Mucosa of descending colon (tissue), 3 donors: ENCODE measurements at regions not wholly inside any gene's neighbourhood (a gene's known extent, or its start where the extent isn't known, plus 50 kb on each side); places are given as distances from the start of the nearest gene placed in this dataset.

Experiments used
- ATAC-seq: fragments of 200-7000 bp; cut with Tn5 transposase; one replicate; pipeline ENCODE4 v1.9.1; 2020; ENCODE audit warnings: mild to moderate bottlenecking, moderate library complexity
- DNase-seq, 3 donors: peaks; one replicate each; pipeline ENCODE4 v3.0.0-alpha.2; 2020
- H3K36me3 ChIP-seq: fragments of 200-600 bp; one replicate; pipeline ENCODE4 v1.8.0; 2021; ENCODE audit warnings: low read depth, mild to moderate bottlenecking
- H3K4me1 ChIP-seq: fragments of 200-600 bp; one replicate; pipeline ENCODE4 v1.8.0; 2021; ENCODE audit warnings: low read depth, mild to moderate bottlenecking
- H3K4me3 ChIP-seq: fragments of 200-600 bp; one replicate; pipeline ENCODE4 v1.8.0; 2021; ENCODE audit warnings: mild to moderate bottlenecking
- H3K9me3 ChIP-seq: fragments of 200-600 bp; one replicate; pipeline ENCODE4 v1.8.0; 2021; ENCODE audit warnings: mild to moderate bottlenecking
- intact Hi-C, 2 donors: fragments of 100-400 bp; cut with DNase I in 1 of 2; cut with micrococcal nuclease in 1 of 2; formaldehyde crosslinking; loops; one replicate each; pipeline versions ENCODE4 v1.11.0 to v1.11.1; 2022; cut with DNase I, micrococcal nuclease
- TF ChIP-seq, protein P1 (sequence below): fragments of 200-600 bp; IDR thresholded peaks from one replicate; pipeline ENCODE4 v1.8.0; 2022; ENCODE audit warnings: antibody characterized with exemption, mild to moderate bottlenecking
- donor health status: DM: no; HTN: no; CAD: no; lungs with moderate emphysema.
- donor health status: DM: no; HTN: no; CAD: no.
- donor health status: DM: no; HTN: yes; CAD: no.

- ATAC-seq: no peak
- no peak for DNase-seq
Observed at GRCh38 chr6:4348462-4349112, 213.2 kb upstream of the ECI2 start.

GRCh38 chr6:4347877-4348276 lies 212.5 kb upstream of the ECI2 start:
- Histone ChIP-seq H3K36me3 (no peaks in the 10 kb centered on the region), H3K4me3 (no peak overlapping the region), H3K9me3 (no peaks in the 10 kb centered on the region), H3K4me1 (no peaks in the 10 kb centered on the region)
- DNase-seq (no peak), ATAC-seq (no peak)
- intact Hi-C loops: no loop called here
- TF ChIP-seq, protein P1, sequence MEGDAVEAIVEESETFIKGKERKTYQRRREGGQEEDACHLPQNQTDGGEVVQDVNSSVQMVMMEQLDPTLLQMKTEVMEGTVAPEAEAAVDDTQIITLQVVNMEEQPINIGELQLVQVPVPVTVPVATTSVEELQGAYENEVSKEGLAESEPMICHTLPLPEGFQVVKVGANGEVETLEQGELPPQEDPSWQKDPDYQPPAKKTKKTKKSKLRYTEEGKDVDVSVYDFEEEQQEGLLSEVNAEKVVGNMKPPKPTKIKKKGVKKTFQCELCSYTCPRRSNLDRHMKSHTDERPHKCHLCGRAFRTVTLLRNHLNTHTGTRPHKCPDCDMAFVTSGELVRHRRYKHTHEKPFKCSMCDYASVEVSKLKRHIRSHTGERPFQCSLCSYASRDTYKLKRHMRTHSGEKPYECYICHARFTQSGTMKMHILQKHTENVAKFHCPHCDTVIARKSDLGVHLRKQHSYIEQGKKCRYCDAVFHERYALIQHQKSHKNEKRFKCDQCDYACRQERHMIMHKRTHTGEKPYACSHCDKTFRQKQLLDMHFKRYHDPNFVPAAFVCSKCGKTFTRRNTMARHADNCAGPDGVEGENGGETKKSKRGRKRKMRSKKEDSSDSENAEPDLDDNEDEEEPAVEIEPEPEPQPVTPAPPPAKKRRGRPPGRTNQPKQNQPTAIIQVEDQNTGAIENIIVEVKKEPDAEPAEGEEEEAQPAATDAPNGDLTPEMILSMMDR: no peak

More at GRCh38 chr6:4348462-4349112, 213.2 kb upstream of the ECI2 start:
- Histone ChIP-seq H3K9me3 (no peaks in the 10 kb centered on the region), H3K4me3 (no peak overlapping the region), H3K4me1 (no peaks in the 10 kb centered on the region), H3K36me3 (no peaks in the 10 kb centered on the region)
- intact Hi-C loops: no loop called here
- TF ChIP-seq, protein P1: no peak

DNA sequence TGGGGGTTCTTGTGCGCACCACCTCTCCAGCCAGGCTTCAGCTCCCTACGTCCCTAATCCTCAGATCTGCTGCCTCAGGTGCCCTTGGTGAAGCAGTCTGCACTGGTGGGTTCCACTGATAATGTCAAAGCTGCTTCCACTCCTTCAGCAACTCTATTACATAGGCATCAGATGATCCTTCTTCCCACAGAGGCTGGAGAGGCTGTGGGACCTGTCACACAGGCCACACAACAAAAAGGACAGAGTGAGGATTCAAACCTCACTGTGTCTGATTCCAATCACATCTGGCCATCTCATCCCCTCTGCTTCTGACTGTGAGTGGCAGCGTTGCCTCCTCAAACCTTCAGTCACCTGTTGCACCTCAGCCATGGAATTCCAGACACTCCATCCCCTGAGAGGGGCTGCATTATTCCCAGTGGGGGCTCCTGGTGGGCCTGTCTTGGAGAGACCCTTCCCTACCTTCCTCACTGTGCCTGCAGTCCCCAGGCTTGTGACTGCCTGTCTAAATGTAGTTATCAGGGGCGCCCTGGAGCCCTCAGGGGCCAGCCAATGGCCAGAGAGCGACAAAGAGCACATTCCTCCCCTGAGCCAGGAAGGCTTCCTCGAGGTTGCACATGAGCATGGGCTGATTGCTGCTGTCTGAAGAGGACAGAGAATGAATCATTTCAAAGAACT lies 211.4 kb upstream of the ECI2 start:
- Histone ChIP-seq H3K4me1 (peaks cover 3% of the 10 kb centered on the region), H3K36me3 (no peaks in the 10 kb centered on the region), H3K4me3 (no peak overlapping the region), H3K9me3 (no peaks in the 10 kb centered on the region)
- ATAC-seq (no peak), DNase-seq (no peak)
- intact Hi-C loops: no loop called here
- TF ChIP-seq, protein P1: no peak

GRCh38 chr6:4345543-4345942 lies 210.2 kb upstream of the ECI2 start:
- ATAC-seq (no peak), DNase-seq (no peak)
- TF ChIP-seq, protein P1: no peak
- intact Hi-C loops: no loop called here
- Histone ChIP-seq H3K9me3 (no peaks in the 10 kb centered on the region), H3K4me1 (peaks cover 8% of the 10 kb centered on the region), H3K36me3 (no peaks in the 10 kb centered on the region), H3K4me3 (no peak overlapping the region)

DNA sequence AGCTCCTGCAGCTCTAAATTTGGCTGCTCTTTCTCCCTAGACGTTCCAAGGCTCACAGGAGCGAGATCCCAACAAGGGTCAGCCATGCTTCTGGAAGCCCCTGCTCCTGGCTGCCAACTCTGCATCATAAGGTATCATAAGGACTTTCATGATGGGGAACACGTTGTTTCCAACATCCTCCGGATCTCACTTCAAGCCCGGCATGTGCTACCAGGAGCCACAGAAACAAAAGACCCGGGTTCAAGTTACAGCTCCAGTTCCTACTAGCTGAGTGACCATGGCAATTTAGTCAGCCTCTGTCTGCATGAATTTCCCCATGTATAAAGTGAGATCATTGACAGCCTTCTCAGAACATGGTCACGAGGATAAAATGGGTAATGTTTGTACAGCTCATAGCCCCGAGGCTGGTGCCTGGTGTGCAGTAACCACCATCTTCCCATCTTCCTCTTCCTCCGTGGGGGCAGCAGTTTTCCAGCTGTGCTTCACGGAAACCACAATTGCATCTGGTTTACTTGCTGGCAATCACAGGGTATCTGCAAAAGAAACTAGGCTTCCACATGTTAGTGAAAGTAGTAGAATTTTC lies 209.0 kb upstream of the ECI2 start:
- H3K9me3 ChIP-seq: no peaks in the 10 kb centered on the region
- intact Hi-C loops: no loop called here
- no peak for ATAC-seq

More for the DNA sequence above, 209.0 kb upstream of the ECI2 start:
- TF ChIP-seq, protein P1: no peak
- Histone ChIP-seq H3K4me1 (peaks cover 8% of the 10 kb centered on the region), H3K4me3 (no peak overlapping the region), H3K36me3 (no peaks in the 10 kb centered on the region)
- no peak for DNase-seq
